GM21515 (cell line): ENCODE measurements at regions not wholly inside any gene's neighbourhood (a gene's known extent, or its start where the extent isn't known, plus 50 kb on each side); places are given as distances from the start of the nearest gene placed in this dataset.
"Not testable (repeated sequence)": the region's sequence is repeated elsewhere in the genome, so short reads cannot be mapped to it uniquely, and the experiment has no call there.

Experiments
- ATAC-seq: cut with Tn5 transposase; IDR thresholded peaks from one replicate; pipeline ENCODE4 v1.9.1; 2021; ENCODE audit not compliant: unreplicated experiment

DNA sequence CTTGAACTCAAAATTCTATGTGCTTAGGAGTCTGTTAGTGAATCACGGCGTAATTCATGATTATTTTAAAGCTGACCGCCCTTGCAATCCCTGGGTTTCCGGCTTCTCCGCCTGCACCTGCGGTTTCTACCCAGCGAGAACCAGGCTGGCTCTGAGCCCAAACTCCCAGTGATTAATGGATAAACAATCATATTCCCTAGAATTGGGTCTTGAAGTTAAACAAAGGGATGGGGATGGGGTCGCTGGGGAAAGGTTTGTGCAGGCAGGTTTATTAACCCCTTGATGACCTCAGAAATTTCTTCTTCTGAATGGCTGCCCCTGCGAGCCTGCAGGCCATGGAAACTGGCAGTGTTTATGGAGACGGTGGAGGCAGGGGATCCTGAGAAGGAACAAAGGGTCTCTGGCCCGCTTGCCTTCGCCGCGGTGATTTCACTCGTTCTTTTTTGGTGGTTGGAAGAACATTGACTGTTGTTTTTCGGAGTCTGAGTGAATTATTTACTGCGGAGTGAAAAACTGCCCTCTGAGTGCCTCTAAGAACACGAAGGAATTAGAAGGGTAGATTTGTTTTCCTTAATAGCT, 1000.3 kb downstream of the BRD1 start:
- no peak for ATAC-seq

DNA sequence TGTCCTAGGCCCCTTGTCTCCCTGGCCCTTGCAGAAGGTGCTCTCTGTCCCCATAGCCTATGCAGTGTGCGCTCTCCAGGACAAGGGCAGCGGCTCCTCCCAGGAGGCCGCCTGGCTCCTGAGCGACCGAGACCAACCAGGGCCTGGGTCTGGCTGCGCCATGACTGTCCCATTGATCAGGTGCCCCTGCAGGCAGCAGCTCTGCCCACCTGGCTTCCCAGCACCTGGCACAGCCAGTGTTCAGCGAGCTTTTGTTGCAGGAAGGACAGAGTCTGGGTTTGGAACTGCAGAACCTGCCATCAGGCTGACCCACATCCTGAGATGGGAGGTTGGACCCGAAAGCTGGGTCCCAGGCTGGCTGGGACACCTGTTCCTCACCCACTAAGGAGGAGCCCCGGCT, 1001.1 kb downstream of the BRD1 start:
- no peak for ATAC-seq

DNA sequence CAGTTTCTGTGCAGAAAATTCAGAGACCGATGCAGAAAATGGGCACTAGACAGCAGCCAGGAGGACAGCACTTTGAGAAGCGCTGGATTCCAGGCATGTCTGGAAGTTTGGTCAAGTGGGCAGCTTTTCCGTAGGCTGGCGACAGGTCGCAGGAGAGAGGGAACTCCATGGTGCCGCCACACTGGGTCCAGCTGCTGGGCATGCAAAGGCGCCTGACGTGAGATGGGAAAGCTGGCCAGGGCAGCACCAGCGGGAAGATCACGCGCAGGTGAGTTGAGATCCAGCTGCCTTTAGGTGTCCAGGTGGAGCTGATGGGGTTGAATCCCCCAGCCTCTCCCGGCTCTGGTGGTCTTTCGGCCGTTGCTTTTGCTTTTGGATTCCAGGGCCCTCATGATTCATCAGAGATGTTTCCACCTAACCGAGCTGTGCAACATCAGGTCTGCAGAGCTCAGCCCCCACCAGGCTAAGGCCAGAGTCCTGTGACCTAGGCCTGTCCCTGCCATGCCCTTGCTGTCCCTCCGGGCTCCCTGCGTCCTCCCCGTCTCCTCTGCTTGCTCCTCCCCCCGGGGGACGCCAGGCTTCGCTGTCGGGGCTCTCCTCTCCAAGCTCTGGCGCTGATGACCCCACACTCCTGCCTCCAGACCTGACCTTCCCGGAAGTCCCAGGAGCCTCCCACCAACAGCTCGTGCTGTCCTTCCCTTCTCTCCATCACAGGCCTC, 1001.7 kb downstream of the BRD1 start:
- ATAC-seq, result no peak

DNA sequence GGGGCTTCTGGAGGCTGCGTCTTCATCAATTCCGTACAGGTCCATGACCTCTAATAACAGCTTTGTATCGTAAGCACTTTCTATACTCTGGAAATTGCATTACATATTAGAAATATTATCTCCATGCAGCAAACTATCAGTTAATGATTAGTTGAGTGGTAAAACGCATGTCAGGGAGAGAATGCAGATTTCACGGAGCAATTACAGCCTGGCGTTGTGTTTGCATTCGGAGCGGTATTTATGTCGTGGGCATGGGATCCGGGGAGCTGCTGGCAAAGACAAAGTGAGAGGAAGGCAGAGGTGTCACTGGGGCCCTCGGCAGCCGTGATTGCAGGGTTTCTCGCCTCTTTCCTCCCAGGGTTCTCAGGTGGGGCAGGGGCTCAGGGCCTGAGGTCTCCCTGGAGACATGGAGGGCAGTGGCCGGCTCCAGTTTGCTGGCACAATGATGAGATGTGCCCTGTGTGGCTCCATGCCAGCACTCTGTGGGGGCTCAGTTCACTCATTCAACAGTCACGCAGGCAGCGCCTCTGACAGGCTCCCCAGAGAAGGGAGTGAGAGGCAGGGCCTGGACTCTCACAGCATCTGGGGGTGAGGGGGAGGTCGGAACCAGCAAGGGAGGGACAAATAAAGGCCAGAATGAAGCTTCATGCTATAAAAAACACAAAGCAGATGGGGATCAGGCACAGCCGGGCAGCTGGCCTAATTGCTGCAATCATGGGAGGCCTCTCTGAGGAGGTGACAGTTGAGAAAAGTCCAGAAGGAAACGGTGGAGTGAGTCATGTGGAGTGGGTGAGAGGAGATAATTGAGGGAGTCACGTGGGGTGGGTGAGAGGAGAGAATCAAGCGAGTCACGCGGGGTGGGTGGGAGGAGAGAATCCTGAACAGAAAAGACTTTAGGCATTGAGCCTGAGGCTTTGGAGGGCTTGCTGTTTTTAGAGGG, 1002.7 kb downstream of the BRD1 start:
- no peak for ATAC-seq

DNA sequence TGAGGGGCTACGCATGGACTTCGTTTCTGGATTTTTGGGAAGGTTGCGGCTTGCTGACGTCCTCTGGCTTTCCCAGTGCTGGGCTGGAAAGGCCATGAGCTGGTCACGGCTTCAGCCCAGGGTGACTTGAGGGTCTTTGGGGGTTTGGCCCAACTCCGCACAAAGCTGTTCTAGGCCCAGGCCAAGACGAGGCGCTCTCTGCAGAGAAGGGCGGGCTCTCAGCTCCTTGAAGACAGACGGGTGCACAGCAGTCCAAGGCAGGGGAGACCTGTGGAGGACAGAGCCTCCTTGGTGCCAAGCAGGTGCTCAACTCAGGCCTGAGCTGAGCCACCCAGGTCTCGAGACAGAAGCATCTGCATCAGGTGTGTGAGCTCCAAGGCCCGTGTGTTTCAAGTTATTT, 1003.7 kb downstream of the BRD1 start:
- ATAC-seq, result no peak

DNA sequence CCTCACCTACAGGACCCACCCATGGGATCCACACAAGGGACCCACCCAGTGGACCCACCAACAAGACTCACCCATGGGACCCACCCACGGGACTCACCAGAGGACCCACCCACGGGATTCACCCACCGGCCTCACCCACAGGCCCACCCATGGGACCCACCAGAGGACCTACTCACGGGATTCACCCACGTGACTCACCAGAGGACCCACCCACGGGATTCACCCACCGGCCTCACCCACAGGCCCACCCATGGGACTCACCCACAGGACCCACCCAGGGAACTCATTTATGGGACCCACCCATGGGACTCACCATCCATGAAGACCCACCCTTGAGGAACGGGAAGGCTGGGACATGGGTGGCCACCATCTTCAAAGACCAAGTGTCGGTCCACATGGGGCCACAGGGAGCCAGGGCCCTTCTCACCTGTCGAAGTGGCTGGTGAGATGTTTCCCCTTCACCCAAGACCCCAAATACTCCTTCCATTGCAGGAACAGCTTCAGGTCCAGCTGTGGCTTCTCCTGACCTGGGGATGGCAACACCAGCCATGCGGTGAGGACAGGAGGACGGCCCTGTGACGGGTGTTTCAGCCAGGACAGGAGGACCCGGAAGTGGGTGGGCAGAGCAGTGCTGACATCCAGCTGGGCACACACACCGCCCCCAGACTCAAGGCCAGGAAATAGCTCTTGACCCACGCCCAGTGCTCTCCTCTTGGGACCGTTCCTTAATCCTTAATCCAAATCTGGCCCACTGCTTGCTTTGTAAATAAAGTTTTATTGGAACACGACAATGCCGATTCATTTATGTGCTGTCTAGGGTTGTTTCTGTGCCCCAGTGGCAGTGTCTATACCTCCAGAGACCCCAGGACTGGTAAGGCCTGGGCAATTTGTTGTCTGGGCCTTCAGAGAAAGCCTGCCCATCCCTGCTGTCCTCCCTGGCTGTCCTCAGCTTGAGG, 1005.1 kb downstream of the BRD1 start:
- no peak for ATAC-seq

DNA sequence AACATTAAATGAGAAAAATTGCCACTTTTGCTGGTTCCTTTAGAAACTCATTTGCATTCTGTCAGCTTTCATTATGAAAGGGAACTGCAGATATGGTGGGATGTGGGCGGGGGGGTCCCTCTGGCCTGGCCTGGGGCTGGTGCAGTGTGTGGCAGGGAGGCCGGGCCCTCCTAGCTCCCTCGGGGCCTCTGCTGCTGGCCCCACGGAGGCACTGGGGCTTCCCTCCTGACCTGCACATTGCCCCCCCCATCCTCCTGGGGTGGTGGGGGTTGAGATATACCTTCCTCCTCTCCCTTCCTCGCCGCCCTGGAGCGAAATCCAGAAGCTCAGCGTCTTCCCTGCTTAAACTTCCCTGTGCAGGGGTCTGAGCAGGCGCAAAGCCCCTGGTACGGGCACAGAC, 1005.9 kb downstream of the BRD1 start:
- ATAC-seq, result no peak

DNA sequence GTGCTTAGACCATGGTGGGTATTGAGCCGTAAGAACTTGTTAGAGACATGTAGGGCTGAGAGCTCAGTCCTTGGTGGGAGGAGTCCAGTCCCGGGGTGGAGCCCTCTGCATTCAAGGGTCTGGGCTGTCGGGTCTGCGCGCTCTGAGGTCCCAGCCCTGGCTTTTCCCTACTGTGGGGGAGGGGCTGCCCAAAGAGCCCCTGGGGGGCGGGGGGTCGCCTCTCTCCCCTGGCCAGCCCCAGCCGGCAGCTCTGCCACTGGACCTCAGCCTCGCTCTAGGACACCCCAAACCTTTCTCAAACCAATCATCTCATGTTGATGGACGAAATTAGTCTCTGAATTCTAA, 1006.4 kb downstream of the BRD1 start:
- ATAC-seq, result no peak

DNA sequence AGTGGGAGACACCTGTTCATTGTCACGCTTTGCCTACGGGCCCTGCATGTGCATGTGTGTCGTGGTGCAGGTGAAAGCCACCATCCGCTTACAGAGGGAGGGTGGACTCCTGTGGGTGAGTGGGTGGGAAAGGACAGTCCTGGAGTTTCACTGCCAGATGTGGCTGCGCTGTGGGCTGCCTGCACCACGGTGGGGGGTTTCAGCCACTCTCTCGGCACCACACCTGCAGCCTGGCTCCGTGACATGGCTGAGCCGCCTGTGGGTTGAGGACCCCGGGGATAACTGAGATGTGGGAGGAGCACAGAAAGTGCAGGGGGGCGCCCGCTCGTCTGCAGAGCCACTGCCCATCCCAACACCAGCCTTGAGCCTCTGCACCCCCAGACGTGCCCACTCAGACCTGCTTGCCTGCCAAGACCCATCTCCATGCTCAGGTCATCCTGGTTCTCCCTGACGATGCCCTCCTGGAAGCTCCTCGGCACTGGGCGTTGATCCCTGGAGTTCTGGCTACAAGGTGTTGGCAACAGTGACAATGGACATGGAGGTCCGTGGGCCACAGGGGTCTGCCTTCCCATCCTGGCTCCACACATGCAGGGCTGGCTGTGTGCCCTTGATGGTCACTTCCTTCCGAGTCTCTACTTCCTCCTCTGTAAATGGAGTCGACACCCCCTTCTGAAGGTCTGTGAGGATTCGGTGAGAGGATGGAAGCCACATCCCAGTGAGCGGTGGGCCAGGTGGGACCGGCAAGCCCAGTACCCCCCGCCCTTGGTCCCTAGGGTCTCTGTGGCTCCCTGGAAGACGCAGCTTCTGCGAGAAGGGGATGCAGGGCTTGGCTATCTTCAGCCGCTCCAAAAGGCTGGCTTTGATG, 1007.0 kb downstream of the BRD1 start:
- no peak for ATAC-seq

DNA sequence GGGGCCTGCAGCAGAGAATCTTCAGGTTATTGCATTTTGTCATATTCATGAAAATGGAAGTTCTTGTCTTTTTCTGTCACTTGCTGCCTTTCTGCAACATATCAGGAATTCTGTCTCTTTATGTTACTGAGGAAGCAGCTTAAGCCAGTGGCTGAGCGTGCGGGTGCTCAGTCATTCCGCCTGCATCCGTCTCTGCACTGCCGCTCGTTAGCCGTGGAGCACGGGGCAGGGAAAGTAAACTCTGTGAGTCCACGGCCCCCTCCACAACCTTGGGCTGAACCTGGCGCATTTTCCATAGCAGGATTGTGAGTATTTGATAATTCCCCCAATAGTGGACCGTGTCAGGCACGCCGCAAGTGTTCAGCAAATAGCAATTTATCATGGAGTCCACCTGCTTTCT, 1007.7 kb downstream of the BRD1 start:
- ATAC-seq, result no peak

DNA sequence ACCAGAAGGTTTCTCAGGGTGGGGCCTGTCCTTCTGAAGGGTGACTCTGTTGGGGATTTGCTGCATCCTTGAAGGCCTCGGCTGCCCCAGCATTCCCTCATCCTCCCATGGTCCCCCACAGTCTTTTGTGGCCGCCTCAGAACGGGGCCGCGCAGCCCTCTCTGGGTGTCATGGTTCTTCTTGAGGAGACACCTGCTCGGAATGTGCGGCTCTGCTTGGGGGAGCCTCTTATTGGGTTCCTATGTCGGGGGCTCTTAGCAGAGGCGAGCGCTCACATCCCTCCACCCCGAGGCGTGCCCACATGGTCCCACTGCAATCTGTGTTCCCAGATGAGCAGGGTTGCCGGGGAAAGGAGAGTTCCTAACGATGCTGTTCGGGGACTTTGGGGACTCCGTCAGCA, 1008.4 kb downstream of the BRD1 start:
- ATAC-seq, result no peak

DNA sequence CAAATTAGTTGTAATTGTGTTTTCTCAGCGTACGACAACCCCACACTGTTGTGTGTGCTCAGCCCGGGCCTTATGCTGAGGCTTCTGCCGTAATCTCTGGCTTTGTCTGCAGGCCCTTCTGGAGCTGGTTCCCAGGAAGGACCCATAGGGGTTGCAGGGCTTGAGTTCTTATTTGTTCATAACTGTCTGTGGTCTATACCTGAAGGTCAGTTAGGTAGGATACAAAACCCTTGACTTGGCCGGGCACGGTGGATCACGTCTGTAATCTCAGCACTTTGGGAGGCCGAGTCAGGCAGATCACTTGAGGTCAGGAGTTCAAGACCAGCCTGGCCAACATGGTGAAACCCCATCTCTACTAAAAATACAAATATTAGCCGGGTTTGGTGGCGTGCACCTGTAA, 1010.2 kb downstream of the BRD1 start:
- ATAC-seq, result not testable (repeated sequence)

DNA sequence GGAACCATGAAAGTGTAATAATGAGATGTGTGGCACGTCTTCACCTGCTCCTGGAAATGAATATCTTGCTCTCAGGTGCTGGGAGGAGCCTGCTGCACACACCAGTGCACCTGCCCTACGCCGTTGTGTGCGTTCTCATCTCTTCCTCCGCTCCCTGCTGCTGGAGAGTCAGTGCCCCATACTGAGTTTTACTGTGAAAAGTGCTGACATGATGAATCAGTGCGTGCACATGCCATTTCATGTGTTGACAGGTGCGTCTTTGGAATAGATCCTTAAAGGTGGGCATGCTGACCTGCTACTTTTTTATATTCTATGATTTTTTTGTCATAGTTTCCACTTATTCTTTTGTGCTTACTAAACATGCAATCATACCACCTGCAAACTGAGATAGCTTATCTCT, 1015.8 kb downstream of the BRD1 start:
- no peak for ATAC-seq

DNA sequence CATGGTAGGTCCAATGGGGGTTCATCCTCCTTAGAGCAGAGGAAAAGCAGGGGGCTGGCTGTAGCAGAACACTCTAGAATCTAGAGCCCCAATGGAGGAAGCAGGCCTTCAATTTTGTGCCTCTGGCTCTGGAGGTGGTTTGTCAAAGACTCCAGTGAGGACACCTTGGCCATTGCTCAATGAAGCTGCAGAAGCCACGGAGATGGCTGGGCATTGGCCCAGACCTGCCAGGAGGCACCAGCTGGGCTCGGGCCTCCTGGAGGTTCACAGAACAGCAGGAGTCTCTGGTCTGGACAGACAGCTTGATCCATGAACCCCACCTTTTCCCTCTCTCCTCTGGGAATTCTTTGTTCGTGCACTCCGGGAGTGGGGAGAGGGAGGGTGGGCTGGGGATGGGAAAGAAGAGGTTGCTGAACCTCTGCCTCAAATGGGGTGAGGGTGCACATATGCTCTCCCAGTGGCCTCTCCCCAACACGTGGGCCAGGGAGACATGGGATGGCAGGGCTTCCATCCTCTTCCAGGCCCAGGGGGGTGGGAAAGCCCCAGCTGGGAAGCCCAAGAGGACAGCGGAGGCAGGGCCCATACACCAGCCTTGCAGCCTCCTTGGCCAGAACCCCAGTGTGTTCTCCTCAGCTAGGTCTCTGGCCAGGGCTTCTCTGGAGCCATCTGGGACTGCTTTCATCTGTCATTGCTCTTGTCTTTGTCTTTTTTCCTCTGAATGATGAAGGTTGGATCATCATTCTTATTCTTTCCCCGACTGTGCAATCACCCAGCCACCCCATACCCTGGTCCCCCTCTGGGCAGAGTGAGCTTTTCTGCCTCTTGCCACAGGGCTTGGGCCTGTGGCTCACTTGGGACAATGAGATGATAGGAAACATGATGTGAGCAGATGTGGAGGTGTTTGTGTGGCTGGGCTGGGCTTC, 1019.4 kb downstream of the BRD1 start:
- ATAC-seq, result no peak

DNA sequence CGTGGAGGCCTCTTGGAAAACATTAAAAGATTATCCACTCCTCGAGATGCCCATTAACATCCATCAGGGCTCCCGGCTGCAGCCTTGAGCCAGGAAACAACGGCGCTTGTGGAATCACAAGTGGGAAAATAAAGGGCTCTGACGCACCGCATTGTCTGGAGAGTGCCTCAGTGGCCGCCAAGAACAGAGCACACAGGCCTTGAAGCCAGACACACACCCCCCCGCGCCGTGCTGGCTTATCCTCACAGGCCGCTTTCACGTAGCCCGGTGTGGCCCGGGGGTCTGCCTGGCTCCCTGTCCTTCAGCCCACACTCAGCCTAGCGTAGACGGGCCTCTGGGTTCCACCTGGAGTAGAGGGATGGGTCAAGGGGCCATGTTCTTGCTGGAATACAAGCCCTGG, 1020.5 kb downstream of the BRD1 start:
- no peak for ATAC-seq

DNA sequence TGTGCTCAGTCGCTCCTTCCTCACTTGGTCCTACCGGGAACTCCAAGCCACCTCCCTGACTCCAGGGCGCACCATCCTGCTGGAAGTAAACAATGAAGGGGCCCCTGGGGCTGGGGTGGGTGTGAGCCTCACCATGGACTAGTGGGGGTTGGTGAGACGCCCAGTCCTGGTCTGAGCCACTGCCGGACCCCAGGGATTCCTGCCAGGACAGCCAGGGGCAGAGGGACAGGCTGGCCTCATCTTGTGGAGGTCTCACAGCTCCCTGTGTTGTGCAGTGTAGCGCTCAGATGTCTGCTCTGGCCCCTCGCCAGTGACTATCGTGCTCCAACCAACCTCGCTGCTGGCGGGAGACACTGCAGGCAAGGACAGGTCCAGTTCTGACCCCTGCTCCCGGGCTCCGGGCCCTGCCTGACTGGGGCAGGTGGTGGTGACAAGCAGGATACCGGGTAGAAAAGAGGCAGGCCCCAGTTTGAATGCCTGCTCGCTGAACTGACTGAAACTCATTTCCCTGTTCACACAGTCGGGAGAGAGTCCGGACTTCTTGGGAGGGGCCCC, 1021.4 kb downstream of the BRD1 start:
- no peak for ATAC-seq

DNA sequence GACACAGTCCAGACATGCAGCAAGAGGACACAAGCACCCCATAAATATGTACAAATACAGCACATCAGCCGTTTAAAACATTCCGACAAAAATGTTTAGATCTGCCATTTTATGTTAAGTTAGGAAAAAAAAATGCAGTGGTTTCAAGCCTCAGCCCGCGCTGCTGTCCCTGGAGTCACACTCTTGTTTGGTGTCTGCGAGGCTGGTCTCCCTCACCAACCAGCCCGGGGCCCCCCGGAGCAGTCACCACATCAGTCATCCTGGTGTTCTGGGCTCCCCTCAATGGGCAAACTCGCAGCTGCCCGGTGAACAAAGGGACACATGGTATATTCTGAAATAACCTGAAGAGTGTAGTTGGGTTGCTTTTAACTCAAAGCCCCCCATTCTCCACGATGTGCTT, 1022.2 kb downstream of the BRD1 start:
- no peak for ATAC-seq

DNA sequence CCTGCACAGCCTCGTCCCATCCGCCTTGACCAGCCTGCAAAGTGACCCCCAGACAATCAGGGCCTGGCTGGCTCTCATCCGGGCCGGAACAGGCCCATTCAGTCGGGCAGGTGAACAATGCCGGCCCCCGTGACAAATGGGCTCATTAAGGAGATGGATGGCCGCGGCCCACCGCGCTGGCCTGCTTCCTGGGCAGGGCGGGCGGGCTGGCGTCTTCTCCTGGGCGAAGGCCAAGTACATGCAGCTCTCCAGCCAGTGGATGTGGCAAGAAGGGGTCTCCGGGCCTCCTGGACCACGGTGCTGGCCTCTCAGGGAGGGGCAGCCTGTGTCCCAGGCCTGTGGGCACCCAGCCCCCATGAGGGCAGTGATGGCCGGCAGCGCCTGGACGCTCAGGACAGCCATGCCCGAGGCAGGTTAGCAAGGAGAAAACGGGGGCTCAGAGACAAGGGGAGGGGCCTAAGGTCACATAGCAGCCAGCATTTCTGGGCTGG, 1022.8 kb downstream of the BRD1 start:
- ATAC-seq, result no peak
